Suprapubic skin (tissue), 4 donors: ENCODE measurements at regions not wholly inside any gene's neighbourhood (a gene's known extent, or its start where the extent isn't known, plus 50 kb on each side); places are given as distances from the start of the nearest gene placed in this dataset.

Experiments used
- CTCF ChIP-seq, 2 donors: fragments of 200-600 bp in 1 of 2; fragments of 450-650 bp in 1 of 2; sonication (generic) in 1 of 2; IDR thresholded peaks; one replicate each; pipeline ENCODE4 v1.5.1; 2016 to 2019; ENCODE audit warnings: antibody characterized with exemption in 2 of 2, mild to moderate bottlenecking in 1 of 2, moderate library complexity in 1 of 2
- POLR2A ChIP-seq, 2 donors: fragments of 450-650 bp; IDR thresholded peaks; one replicate each; pipeline ENCODE4 v1.6.1; 2017; ENCODE audit warnings: antibody characterized with exemption in 2 of 2, mild to moderate bottlenecking in 2 of 2, moderate library complexity in 2 of 2
- POLR2AphosphoS5 ChIP-seq, 3 donors: sonication (generic); formaldehyde crosslinking; IDR thresholded peaks; one replicate each; pipeline ENCODE4 v1.6.1; 2017; ENCODE audit warnings: antibody characterized with exemption in 3 of 3

GRCh38 chr11:112617098-112617425 lies 344.2 kb upstream of the NCAM1 start:
- TF ChIP-seq CTCF (IDR thresholded peaks at IDR 0.05) (no peak), POLR2A (IDR thresholded peaks at IDR 0.05) (no peak), POLR2AphosphoS5 (IDR thresholded peaks at IDR 0.05) (no peak)
